ENCODE measurements at regions not wholly inside any gene's neighbourhood (a gene's known extent, or its start where the extent isn't known, plus 50 kb on each side); places are given as distances from the start of the nearest gene placed in this dataset.
"Not testable (repeated sequence)": the region's sequence is repeated elsewhere in the genome, so short reads cannot be mapped to it uniquely, and the experiment has no call there.

DNA sequence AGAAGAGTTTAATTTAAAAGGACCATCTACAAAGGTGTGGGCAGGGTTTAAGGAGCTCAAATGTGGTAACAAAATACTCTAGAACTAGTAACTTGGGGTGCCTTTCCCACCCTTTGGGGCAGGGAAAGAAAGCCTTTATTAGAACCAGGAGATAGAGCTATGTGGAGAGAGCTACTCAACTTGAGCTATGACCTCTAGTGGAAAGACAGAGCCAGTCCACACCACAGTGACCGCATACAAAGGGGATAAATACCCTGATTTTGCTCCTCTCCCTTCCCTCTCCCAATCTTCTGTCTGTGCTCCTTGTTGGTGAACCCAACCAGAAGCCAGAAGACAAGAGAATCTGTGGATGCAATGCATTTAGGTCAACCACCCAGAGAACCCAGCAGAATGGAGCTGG, 54.4 kb upstream of the JAK1 start:
- intact Hi-C loops (cut with DNase I) = no loop called here
- DNase-seq (ENCODE audit: low spot score) = no peak
- peak; percentile 73 for ATAC-seq

DNA sequence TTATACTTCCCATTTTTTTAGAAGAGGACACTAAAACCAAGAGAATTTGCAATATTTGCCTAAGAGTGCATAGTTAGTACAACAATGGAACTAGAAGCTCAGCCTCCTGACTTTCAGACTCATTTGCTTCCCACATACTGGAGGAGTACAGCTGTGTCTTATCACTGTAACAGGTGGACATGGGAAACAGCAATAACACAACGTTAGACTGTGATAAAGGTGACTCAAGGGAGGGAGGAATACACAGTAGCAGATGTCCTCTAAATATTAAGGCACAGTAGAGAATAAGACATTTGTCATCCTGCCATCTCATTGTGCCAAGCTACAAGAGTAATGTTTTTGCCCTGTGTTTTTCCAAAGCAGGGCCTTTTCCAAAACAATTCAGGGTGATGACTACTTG, 55.4 kb upstream of the JAK1 start:
- DNase-seq (ENCODE audit: low spot score) (no peak), ATAC-seq (no peak)
- intact Hi-C loops (cut with DNase I) = no loop called here

DNA sequence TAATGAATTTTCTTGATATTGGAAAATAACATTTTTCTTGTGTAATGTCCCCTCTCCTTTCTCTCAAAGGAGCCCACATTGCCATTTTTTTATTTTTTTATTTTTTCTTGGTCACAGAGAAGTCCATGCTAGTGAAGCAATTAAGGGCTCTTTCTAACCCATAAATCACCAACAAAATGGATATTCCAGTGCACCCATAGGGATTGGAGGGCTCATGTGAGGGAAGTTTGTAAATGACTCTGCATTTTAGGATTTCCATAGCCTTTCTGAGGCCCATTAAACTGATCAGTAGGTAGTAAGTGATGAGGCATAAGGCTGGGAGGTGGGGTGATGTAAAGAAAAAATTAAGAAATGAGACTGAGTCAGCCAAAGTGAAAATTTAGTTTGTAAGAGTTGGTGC, 55.9 kb upstream of the JAK1 start:
- no peak for DNase-seq (ENCODE audit: low spot score)
- no peak for ATAC-seq
- intact Hi-C loops (cut with DNase I) = no loop called here

DNA sequence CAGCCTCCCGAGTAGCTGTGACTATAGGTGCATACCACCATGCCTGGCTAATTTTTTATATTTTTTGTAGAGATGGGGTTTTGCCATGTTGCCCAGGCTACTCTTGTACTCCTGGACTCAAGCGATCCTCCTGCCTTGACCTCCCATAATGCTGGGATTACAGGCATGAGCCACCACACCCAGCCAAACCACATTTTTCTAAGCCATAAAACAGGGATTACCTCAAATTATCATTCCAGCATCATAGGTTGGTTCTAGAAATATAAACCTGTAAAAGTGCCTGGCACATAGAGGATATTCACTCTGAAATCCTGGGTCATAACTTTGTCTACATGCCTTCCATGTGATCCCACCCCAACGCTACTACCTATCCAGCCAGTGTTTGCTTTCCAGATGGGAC, 59.4 kb upstream of the JAK1 start:
- DNase-seq (ENCODE audit: low spot score) (no peak), ATAC-seq (no peak)
- intact Hi-C loops (cut with DNase I) = no loop called here

DNA sequence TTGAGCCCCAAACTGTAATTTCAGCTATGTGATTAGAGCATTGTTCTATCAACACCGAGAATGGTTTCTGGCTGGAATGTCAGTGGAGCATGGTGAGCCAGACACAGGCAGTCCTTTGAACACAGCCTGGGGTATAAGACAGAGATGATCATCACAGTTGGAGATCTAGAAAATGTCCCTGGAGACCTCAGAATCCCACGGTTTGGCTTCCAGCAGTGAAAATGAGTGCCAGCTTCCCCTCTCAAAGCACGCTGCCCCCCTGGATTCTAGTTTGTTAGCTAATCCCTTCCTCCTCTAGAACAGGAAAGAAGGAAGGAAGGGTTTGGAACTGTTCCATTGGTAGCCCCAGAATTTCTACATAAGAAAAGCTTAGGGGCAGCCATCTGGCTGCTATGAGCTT, 59.9 kb upstream of the JAK1 start:
- DNase-seq (ENCODE audit: low spot score) (no peak), ATAC-seq (peak; percentile 27)
- intact Hi-C loops (cut with DNase I) = no loop called here

DNA sequence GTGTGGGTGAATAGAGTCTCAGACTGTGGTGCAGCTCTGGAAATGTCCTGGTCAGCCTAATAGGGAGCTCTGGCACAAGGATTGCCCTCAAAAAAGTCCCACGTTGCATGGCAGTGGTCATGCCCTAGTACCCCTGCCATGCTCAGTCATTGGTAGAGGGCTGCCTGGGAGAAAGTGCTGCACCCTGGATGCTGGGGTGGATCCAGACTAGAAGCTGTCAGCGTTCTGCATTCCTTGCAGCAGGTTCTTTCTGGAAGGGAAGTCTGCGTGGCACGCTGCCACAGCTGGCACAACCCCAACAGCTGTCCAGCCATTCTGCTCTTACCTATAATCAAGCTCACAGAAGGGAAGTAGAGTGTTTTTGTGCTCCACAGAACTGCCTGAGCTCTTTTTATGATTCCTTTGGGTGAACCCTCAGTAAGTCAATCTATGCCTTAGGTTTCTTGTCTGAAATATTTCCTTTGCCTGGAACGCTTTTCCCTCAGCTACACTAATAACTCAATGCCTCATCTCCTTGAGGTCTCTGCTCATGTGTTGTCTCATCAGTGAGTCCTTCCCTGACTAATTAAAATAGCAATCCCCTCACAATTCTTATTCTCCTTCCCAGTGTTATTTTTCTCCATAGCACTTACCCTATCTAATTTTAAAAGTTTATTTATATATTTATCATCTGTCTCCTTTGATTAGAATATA, 61.5 kb upstream of the JAK1 start:
- intact Hi-C loops (cut with DNase I) = no loop called here
- ATAC-seq (peak; percentile 51), DNase-seq (ENCODE audit: low spot score) (peak; percentile 66)

DNA sequence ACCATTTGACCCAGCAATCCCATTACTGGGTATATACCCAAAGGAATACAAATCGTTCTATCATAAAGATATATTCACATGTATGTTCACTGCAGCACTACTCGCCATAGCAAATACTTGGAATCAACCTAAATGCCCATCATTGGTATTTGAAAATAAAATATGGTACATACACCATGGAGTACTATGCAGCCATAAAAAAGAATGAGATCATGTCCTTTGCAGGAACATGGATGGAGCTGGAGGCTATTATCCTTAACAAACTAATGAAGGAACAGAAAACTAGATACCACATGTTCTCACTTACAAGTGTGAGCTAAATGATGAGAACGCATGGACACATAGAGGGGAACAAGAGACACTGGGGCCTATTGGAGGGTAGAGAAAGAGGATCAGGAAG, 63.1 kb upstream of the JAK1 start:
- intact Hi-C loops (cut with DNase I); ATAC-seq; DNase-seq (ENCODE audit: low spot score): not testable (repeated sequence)

DNA sequence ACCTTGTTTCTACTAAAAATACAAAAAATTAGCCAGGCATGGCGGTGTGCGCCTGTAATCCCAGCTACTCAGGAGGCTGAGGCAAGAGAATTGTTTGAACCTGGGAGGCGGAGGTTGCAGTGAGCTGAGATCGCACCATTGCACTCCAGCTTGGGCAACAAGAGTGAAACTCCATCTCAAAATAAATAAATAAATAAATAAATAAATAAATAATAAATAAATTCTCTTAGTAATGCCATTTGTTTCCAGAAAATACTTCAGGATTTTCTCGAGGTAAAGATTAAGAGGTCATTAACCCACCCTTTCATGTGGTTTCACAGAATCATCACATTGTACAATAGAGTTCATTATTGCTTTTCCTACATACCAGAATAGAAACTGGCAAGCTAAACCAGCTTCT, 68.5 kb upstream of the JAK1 start:
- ATAC-seq; DNase-seq (ENCODE audit: low spot score); intact Hi-C loops (cut with DNase I): not testable (repeated sequence)

DNA sequence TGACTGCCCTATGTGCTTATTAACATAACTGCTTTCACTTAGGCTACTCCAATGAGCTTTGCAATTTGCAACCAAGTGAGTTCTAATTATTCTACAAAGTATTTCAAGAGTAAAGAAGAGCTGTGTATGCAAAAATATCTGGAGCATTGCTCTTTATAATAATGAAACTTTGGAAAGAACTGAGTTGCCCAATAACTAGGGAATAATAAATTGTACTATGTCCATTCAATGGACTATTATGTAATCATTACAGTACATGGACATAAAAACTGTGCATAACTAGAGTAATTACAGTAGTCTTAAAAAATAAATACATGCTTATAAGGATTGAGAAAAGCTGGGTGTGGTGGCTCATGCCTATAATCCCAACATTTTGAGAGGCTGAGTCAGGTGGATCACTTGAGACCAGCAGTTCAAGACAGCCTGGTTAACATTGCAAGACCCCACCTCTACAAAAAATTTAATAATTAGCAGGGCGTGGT, 70.3 kb upstream of the JAK1 start:
- no peak for DNase-seq (ENCODE audit: low spot score)
- no peak for ATAC-seq

DNA sequence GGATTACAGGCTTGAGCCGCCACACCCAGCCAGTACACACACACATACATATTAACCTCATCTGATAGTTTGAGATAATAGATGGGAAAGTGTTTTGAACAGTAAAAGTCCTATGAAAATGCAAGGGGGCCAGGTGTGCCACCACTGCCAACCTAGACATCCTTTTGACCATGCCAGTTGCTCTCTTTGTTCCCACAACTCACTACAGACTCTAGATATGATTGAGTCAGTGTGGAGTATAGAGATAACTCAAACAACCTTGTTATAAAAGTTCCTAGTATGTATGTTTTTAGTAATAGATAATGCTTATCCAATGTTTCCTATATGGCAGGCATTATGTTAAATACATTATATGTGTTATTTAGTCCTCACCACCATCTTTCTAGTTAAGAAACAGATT, 72.7 kb upstream of the JAK1 start:
- intact Hi-C loops (cut with DNase I) = no loop called here
- ATAC-seq (no peak), DNase-seq (ENCODE audit: low spot score) (no peak)

More for the DNA sequence above, 70.3 kb upstream of the JAK1 start:
- intact Hi-C loops (cut with DNase I) = no loop called here

DNA sequence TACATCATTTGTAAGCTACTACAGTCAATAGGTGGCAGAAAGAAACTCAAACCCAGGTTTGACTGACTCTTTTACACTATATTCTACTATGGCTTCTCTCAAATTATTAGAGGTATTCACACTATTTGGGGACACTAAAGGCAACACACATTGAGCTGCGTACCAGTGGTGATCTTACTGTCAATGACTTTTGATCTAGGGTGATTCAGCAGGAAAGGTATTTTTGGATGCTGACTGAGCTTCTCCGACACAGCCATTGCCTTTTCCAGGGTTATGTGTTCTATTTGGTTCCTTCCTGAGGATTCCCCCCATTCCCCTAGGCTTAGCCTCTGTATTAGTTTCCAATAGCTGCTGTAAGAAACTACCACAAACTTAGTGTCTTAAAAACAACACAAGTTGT, 73.2 kb upstream of the JAK1 start:
- intact Hi-C loops (cut with DNase I) = no loop called here
- no peak for DNase-seq (ENCODE audit: low spot score)
- ATAC-seq = no peak

DNA sequence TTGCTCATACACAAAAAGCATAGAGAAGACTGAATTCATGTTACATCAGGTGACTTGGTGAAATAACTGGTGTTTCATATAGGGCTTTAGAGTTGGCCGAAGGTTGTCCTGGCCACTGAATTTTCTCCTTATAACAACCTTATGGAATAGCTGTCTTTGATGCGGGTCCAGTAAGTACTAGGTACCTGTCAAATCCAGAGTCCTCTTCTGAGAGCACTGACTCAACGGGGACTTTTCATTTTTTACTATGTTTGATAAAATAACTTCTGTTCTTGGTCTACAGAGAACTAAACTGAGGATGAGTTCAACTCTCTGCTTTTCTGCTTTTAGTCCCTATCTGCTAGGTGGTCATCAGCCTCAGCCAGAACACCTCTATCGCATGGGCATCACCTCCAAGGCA, 76.1 kb upstream of the JAK1 start:
- intact Hi-C loops (cut with DNase I) = no loop called here
- DNase-seq (ENCODE audit: low spot score) = no peak
- ATAC-seq = no peak

DNA sequence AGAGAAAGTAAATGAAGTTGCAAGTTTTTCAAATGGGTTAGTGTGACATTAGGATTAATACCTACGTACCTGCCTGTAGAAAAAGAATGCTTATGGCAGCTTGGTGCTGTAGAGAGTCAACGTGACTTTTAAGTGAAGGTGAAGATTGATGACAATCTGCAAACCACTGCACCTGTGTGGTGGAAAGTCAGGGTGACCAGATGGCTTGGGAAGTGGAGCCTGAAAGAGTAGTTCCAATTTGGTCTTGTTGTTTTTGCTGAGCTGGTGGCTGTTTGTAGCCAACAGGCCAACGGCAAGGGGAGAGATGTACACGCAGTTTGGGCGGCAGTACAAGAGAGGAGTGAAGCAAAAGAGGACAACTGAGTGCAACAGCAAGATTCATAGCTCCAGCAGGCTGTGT, 78.1 kb upstream of the JAK1 start:
- intact Hi-C loops (cut with DNase I) = no loop called here
- DNase-seq (ENCODE audit: low spot score) (no peak), ATAC-seq (no peak)

DNA sequence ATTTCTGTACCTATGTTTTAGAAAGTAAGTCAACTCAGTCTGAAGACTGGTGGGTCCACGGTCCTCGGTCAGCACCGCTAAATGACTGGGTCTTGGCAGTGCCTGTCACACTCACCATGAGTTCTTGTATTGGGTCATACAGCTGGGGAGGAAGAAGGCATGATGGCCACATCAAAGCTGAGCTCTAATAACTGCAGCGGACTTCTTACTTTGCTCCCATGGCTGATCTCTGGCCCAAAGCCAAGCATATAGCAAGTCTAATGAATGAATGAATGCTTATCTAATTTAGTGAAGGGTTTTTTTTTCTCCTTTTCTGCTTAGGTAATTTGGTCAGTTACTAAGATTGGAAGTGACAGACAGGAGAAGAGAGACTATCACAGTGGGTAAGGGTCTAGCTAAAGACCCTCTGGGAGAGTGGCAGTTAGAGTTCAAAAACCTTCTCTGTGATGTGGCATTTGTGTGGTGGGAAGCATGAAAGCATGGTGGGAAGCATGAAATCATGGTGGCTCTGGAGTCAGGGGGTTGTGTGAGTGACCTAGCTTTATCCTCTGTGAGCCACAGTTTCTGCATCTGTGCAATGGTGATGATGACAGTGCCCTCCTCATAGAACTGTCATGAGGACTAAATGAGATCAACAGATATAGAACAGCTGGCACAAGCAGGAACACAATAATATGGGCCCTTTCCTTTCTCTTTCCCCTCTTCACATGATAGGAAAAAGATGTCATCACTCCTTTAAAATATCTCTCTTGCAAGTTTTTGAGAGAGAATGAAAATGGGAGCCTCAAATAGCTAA, 78.9 kb upstream of the JAK1 start:
- ATAC-seq = no peak
- intact Hi-C loops (cut with DNase I) = no loop called here
- DNase-seq (ENCODE audit: low spot score) = no peak

DNA sequence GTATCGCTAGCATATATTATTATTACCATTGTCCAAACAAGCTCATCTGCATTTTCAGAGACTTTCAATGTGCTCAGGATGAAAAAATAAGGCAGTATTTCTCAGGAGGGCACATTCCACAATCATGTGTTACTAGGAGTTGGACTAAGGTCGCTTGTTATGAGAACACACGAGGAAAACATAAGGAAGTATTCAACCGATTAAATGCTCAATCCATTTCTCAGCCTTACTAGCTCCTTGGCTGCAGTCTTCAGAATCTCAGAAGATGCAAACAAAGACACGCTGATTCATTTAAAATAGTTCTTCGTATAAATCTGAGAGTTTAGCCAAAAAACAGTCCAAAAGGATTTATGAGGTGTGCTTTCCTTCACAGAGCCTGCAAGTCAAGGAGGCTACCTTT, 82.0 kb upstream of the JAK1 start:
- ATAC-seq = peak; percentile 67
- intact Hi-C loops (cut with DNase I) = no loop called here

DNA sequence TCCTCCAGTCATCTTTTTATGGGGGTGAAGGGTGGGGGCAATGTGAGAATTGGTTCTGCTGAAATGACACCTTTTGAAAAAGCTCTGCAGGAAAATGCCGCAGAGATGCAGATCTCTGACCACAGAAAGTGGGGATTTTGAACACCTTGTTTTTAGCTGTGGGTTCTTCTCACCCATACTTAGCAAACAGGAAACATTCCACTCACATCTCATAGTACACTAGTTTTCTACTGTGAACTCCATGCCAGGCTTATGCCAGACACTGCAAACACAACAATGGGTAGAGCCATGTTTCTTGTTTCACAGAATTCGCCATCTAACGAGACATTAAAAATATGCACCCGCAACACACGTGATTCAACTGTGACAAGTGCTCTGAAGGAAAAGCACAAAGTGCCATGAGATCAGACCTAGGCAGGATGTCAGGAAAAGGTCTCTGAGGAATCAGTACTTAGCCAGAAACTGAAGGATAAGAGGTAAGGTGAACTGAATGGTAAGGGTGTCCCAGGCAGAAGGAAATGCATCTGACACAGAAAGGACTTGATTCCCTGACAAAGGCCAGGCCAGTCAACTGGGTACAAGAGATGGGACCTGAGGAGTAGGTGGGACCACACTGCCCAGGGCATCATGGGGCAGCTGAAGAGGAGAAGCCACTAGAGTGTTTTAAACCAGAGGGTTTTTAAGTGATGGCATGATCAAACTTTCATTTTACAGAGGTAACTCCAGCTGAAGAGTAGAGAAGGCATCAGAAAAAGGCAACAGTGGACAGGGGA, 83.8 kb upstream of the JAK1 start:
- DNase-seq (ENCODE audit: low spot score) = no peak
- ATAC-seq = no peak
- intact Hi-C loops (cut with DNase I) = no loop called here

More for the DNA sequence above, 82.0 kb upstream of the JAK1 start:
- DNase-seq (ENCODE audit: low spot score) = no peak

DNA sequence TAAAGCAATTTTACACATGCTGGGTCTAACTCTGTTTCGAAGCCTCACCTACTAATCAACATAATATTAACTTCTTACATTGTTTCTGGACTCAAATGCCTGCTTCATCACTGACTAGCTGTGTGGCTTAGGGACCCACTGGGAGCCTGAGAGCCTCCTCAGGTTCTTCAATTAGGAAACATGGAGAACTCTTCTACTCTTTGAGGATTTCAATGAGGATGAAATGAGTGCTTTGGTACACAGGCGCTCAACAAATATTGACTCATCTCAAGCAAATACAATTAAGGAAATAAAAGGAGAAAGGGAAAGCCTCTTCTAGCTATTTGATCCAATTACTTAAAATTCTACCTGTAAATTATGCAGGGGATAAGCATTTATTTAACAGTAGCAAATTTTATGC, 84.4 kb upstream of the JAK1 start:
- DNase-seq (ENCODE audit: low spot score) = no peak
- intact Hi-C loops (cut with DNase I) = no loop called here
- ATAC-seq = no peak

DNA sequence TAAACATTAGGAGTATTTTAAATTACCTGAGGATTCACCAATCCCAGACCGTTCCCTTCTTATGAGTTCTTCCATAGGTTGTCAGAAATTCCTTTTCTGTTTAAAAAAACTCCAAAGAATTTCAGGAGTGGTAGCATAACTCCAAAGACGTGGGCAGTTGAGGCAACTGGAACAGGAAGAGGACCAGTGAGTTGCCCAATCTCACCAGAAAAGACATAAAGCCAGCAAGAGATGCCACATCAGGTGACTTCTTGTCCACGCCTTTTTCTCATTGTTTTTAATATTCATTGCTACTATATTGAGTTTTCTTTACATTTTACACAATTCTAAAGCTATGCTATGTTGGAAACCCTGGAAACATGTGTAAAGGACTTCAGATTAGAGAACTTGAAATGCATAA, 88.1 kb upstream of the JAK1 start:
- DNase-seq (ENCODE audit: low spot score) (no peak), ATAC-seq (no peak)
- intact Hi-C loops (cut with DNase I) = no loop called here

DNA sequence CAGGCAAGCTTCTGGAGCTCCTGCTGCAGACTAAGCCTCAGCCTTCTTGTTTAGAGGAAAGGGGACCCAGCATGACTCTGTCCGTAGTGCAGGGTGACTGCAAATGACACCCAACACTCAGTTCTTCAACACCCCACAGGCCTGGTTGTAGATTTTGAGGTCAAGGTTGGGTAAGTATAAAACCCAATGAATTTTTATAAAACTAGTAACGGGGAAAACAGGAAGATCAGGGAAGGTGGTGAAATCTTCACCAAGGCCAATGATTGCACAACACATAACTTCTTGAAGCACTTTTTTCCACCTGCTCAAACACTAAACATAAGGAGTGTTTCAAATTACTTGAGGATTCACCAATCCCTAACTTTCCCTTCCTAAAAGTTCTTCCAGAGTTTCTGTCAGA, 89.4 kb upstream of the JAK1 start:
- DNase-seq (ENCODE audit: low spot score) (no peak), ATAC-seq (no peak)
- intact Hi-C loops (cut with DNase I) = no loop called here

DNA sequence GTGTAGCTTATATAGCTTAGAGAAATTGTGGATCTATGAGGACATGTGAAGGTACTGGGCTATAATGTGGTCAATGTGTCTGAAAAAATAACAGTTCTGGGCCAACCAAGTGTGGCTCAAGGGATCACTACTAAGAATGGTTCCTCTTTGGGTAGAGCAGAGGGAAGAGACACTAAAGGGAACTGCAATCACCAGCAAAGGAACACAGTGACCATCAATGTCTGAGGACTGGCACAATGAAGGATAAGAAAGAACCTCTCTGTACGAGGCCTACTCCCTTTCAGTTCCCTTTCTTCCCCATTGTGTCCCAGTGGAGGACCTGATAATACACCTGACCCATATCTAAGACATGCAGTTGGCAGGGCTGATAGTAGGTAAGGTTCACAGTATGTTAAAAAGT, 89.9 kb upstream of the JAK1 start:
- peak; percentile 58 for ATAC-seq
- intact Hi-C loops (cut with DNase I) = no loop called here
- DNase-seq (ENCODE audit: low spot score) = no peak

All from sciatic nerve (tissue), 2 donors.